NCI-H748 treated with DMSO at 0.1 percent for 48 hours (cell line): ENCODE measurements at regions not wholly inside any gene's neighbourhood (a gene's known extent, or its start where the extent isn't known, plus 50 kb on each side); places are given as distances from the start of the nearest gene placed in this dataset.

ENCODE experiments used
- DNase-seq: peaks from one replicate; lab custom pipeline; 2025; lab: John Stamatoyannopoulos, UW

GRCh38 chr11:27188696-27189095 is 148.1 kb downstream of the BBOX1 start:
- no peak for DNase-seq

- DNase-seq: no peak
Observed at GRCh38 chr11:27187848-27188621, 147.4 kb downstream of the BBOX1 start.

- no peak for DNase-seq
Observed at GRCh38 chr11:27187075-27187847, 146.6 kb downstream of the BBOX1 start.

- no peak for DNase-seq
Observed at GRCh38 chr11:27186580-27186979, 146.0 kb downstream of the BBOX1 start.

- no peak for DNase-seq
Observed at GRCh38 chr11:27184458-27185312, 144.1 kb downstream of the BBOX1 start.

GRCh38 chr11:27183672-27184457 is 143.2 kb downstream of the BBOX1 start:
- DNase-seq: peak; percentile 50

GRCh38 chr11:27179334-27179733 is 138.7 kb downstream of the BBOX1 start:
- DNase-seq: no peak

GRCh38 chr11:27178859-27179258 is 138.2 kb downstream of the BBOX1 start:
- DNase-seq: no peak
